Spleen (tissue), 7 donors: ENCODE measurements at regions not wholly inside any gene's neighbourhood (a gene's known extent, or its start where the extent isn't known, plus 50 kb on each side); places are given as distances from the start of the nearest gene placed in this dataset.

Experiments
- CTCF ChIP-seq, 11 experiments: fragments of 200-600 bp in 7 of 11; fragments of 450-650 bp in 4 of 11; sonication (generic) in 4 of 11; IDR thresholded peaks in 8 of 11; conservative IDR thresholded peaks in 3 of 11; 1 replicate in 7 of 11; 2 replicates in 4 of 11; pipeline versions ENCODE4 v1.4.0 to v1.8.0; 2016 to 2021; ENCODE audit warnings: antibody characterized with exemption in 11 of 11, inconsistent platforms in 4 of 11, mild to moderate bottlenecking in 1 of 11
- POLR2A ChIP-seq, 3 donors: fragments of 450-650 bp; IDR thresholded peaks; one replicate each; pipeline ENCODE4 v1.5.1; 2017; ENCODE audit warnings: antibody characterized with exemption in 3 of 3, mild to moderate bottlenecking in 1 of 3
- POLR2AphosphoS5 ChIP-seq, 3 donors: sonication (generic); formaldehyde crosslinking; IDR thresholded peaks; one replicate each; pipeline ENCODE4 v1.5.1; 2017; ENCODE audit warnings: antibody characterized with exemption in 3 of 3
- donor health status: DM: no; HTN: no; CAD: no; lungs with moderate emphysema.
- donor health status: DM: no; HTN: no; CAD: no.
- donor health status: DM: no; HTN: no; CAD: no.

GRCh38 chr5:56496581-56497063 lies 263.5 kb upstream of the ANKRD55 start:
- TF ChIP-seq POLR2A (IDR thresholded peaks at IDR 0.05) (no peak), POLR2AphosphoS5 (IDR thresholded peaks at IDR 0.05) (no peak), CTCF (IDR thresholded peaks at IDR 0.05 in 8 of 11, conservative IDR thresholded peaks at IDR 0.05 in 3 of 11) (no peak)
